ENCODE measurements at regions not wholly inside any gene's neighbourhood (a gene's known extent, or its start where the extent isn't known, plus 50 kb on each side); places are given as distances from the start of the nearest gene placed in this dataset.

DNA sequence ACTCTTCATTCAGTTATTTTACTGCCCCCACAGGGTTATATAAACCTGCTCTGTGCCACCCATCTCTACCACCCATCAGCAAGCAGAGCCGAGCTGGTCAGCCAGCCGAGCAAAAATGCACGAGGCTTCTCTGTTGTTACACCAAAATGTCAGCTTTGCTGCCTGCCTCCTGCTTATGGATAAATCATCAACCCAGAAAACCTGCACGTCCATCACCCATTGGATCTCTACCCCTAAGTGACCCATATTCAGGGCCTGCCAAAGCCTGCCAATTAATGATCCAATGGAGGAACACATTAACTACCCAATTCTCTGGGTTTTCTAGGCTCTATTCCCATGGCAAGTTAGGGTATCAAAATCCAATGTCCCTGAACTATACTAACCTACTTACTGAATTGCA lies 365.5 kb upstream of the ACVR2A start:
- TF ChIP-seq, protein P1, sequence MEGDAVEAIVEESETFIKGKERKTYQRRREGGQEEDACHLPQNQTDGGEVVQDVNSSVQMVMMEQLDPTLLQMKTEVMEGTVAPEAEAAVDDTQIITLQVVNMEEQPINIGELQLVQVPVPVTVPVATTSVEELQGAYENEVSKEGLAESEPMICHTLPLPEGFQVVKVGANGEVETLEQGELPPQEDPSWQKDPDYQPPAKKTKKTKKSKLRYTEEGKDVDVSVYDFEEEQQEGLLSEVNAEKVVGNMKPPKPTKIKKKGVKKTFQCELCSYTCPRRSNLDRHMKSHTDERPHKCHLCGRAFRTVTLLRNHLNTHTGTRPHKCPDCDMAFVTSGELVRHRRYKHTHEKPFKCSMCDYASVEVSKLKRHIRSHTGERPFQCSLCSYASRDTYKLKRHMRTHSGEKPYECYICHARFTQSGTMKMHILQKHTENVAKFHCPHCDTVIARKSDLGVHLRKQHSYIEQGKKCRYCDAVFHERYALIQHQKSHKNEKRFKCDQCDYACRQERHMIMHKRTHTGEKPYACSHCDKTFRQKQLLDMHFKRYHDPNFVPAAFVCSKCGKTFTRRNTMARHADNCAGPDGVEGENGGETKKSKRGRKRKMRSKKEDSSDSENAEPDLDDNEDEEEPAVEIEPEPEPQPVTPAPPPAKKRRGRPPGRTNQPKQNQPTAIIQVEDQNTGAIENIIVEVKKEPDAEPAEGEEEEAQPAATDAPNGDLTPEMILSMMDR (IDR thresholded peaks at IDR 0.05) = no peak
- TF ChIP-seq POLR2A (IDR thresholded peaks at IDR 0.05) = no peak

All from testis (tissue), 2 donors.